HG03066 (cell line): ENCODE measurements at regions not wholly inside any gene's neighbourhood (a gene's known extent, or its start where the extent isn't known, plus 50 kb on each side); places are given as distances from the start of the nearest gene placed in this dataset.

Experiments
- ATAC-seq: cut with Tn5 transposase; IDR thresholded peaks from one replicate; pipeline ENCODE4 v1.9.1; 2021; ENCODE audit warnings: low read depth; ENCODE audit not compliant: unreplicated experiment

- ATAC-seq: no peak
Observed at GRCh38 chr1:183716286-183716685, 63.2 kb upstream of the APOBEC4 start.

GRCh38 chr1:183711741-183712361 is 58.7 kb upstream of the APOBEC4 start:
- no peak for ATAC-seq

GRCh38 chr1:183711165-183711682 is 58.1 kb upstream of the APOBEC4 start:
- ATAC-seq: no peak

- no peak for ATAC-seq
Observed at GRCh38 chr1:183710734-183711133, 57.6 kb upstream of the APOBEC4 start.

DNA sequence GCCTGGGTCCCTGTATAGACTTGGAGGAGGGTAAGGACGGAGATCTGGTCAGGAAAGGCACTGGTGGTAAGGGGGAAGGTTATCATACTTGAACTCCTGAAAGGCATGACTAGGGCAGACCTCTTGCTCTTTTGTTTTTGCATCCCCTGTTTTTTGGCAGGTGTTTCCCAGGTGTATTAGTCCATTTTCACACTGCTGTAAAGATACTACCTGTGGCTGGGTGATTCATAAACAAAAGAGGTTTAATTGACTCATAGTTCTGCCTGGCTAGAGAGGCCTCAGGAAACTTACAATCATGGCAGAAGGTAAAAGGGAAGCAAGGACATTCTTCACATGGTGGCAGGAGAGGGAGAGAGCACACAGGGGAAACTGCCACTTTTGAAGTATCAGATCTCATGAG is 57.2 kb upstream of the APOBEC4 start:
- ATAC-seq: no peak

- no peak for ATAC-seq
Observed at GRCh38 chr1:183704131-183704530, 51.0 kb upstream of the APOBEC4 start.
